Activated CD4-positive, alpha-beta T cell treated with anti-CD3 and anti-CD28 coated beads for 48 hours (primary cell): ENCODE measurements at regions not wholly inside any gene's neighbourhood (a gene's known extent, or its start where the extent isn't known, plus 50 kb on each side); places are given as distances from the start of the nearest gene placed in this dataset.

Experiments used
- DNase-seq: peaks from one replicate; pipeline ENCODE4 v3.0.0-alpha.2; 2020

GRCh38 chr10:131743190-131744151 is 157.3 kb upstream of the PPP2R2D start:
- no peak for DNase-seq

DNA sequence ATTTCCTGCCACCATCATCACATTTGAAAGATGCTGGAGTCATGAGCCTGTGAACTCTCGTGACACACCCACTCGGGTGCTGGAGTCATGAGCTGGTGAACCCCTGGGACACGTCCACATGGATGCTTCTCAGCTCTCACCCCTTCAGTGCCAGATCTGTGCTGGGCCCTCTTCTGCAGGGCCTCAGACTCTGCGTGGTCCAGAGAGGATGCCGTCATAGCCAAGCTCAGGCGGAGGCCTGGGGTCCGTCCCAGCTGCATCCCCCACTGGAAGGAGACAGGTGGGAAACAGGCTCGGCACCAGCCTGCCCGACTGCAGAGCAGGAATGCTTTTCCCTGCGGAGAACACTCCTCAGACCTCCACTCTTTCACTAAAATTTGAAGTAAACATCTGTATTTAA is 156.5 kb upstream of the PPP2R2D start:
- DNase-seq: no peak

GRCh38 chr10:131745591-131745990 is 155.2 kb upstream of the PPP2R2D start:
- DNase-seq: no peak

- no peak for DNase-seq
Observed at GRCh38 chr10:131746241-131746711, 154.5 kb upstream of the PPP2R2D start.

DNA sequence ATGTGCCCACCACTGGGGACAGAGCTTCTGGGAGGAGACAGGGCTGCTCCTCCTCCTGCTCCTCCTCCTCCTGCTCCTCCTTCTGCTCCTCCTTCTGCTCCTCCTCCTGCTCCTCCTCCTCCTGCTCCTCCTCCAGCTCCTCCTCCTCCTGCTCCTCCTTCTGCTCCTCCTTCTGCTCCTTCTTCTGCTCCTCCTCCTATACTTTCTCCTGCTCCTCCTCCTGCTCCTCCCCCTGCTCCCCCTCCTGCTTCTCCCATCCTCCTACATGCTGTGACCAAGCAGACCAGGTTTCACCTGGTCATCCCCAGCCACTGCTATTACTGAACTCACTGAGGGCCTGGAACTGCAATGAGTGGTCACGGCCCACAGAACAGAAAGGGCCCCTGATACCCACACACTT is 154.0 kb upstream of the PPP2R2D start:
- no peak for DNase-seq

DNA sequence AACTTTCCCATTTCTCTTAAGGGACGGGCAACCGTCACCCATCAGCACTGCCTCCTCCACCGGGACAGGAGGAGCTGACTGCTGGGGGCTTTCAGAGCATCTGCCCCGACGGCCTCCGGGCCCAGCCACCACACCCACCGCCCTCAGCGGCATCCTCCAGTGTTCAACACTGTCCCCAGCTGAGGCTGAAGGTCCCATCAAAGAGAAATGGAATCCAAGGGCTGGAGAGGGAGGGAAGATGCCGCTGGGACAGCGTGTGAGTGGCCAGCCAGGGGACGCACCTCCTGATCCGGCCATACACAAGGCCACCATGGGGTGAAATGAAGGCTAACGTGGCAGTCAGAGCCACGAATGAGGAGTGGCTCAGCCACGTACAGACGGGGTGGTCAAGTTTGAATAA is 153.6 kb upstream of the PPP2R2D start:
- no peak for DNase-seq

DNA sequence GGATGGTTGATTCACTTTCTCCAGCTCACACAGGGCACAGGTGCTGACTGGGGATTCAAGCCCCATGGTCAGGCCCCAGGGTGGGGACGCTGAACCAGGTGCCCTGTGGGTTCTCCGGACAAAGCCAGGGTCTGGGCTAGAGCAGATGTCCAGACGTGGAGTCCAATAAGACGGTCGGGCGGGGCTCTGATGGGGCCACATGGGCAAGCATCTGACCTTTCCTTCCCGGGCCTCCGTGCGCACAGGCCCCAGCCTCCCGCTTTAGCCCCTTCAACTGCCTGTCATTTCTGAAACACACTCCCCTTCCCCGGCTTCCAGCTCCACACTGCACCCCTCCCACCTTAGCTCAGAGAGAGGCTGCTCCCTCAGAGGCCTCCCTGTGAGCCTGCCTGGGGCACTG is 153.0 kb upstream of the PPP2R2D start:
- DNase-seq: no peak

- no peak for DNase-seq
Observed at GRCh38 chr10:131748191-131748590, 152.6 kb upstream of the PPP2R2D start.

GRCh38 chr10:131748831-131749766 is 151.7 kb upstream of the PPP2R2D start:
- DNase-seq: no peak

DNA sequence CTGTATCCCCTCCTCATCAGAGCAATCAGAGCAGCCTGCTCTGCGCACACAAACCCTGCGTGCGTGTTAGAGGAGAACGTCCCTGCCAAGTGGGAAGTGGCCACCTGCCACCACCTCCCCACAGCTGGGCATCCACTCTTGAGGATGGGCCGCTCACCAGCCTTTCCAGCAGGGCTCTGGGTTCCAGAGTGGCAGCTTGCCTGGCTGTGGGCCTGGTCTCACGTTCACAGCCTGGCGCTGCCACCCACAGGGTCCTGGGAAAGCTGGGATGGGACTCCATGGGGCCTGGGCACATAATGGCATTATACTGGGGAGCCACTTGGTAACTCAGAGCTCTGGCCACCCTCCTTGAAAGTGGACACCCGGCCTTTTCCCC is 151.1 kb upstream of the PPP2R2D start:
- no peak for DNase-seq

GRCh38 chr10:131750171-131750895 is 150.5 kb upstream of the PPP2R2D start:
- no peak for DNase-seq

DNA sequence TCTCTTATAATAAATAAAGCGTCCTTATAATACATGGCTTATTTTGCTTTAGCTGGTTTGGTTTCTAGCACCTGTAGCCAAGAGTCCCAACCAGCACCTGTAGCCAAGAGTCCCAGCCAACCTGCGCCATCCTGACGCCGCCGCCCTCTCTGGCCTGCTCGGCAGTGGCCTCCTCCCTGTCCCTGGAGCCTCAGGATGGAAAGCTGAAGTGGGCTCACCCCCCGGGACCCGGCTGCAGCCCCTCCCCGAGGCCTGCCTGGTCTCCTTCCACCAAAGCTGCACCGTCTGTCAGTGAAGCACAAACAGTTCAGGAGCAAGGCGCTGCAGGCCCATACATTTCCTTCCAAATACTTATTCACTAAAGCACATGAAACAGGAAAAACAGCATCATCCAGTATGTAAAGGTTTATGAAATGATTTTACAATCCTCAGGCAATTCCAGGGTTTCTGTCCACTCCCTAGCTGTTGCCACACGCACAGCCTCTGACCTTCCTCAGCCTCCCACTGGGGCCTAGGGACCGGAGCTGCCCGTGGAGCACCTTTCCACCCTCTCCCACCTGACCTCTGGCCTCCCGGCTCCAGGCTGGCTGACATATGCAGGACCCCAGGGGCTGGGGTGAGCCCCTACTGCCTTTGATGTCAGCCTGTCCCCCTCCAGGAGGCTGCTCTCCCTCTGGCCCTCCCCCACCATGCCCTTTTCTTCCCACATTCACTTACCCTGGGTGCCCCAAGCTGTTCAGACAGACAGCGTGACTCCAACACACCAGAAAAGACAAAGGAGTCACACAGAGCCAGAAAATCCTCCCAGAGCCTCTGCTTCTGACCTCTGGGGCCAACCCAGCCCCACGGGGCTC is 149.6 kb upstream of the PPP2R2D start:
- DNase-seq: no peak

- DNase-seq: no peak
Observed at GRCh38 chr10:131751827-131752775, 148.7 kb upstream of the PPP2R2D start.

GRCh38 chr10:131753336-131753735 is 147.5 kb upstream of the PPP2R2D start:
- DNase-seq: no peak

DNA sequence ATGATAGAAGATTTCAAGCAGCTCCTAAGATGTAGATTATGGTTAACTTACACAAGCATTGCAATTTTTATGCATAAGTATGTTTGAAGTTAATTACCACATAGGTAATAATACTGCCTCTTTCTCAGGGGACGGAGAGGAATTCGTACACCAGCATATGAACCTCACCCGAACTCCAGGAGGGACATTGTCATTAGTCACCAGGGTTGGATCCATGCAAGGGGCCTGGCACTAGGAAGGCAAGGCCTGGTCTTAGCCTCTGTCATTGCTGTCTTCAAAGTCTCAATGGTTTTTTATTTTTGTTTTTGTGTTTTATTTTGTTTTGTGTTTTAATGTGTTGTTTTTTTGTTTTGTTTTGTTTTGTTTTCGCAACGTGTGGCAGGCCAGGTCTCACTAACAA is 145.6 kb upstream of the PPP2R2D start:
- no peak for DNase-seq

- no peak for DNase-seq
Observed at GRCh38 chr10:131757285-131758058, 143.3 kb upstream of the PPP2R2D start.

- DNase-seq: no peak
Observed at GRCh38 chr10:131758062-131758938, 142.5 kb upstream of the PPP2R2D start.

- DNase-seq: no peak
Observed at GRCh38 chr10:131758939-131759301, 141.9 kb upstream of the PPP2R2D start.

DNA sequence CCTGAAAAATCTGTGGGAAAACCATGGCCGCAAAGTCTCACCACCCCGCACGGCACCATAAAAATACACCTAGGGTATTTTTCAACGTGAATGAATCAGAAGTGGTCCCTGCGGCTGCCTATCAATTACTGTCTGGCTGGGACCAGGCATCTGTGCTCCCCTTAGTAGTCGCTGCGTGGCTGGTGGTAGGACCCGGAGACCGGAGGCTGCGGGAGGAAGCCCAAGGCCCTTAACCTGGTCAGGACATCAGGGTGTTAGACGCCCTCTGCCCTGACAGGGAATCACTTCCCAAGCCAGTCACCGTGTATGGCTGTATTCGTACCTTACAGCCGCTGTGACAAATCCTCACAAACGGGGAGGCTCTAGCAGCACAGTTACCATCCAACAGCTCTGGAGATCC is 141.5 kb upstream of the PPP2R2D start:
- no peak for DNase-seq
